Natural killer cell (primary cell): ENCODE measurements at regions not wholly inside any gene's neighbourhood (a gene's known extent, or its start where the extent isn't known, plus 50 kb on each side); places are given as distances from the start of the nearest gene placed in this dataset.

Source experiments
- ATAC-seq, 3 donors: fragments of 150-1000 bp in 2 of 3; fragments of 200-7000 bp in 1 of 3; cut with Tn5 transposase; 1 replicate in 1 of 3; 2 replicates in 2 of 3; pipeline ENCODE4 v1.10.0; 2021; ENCODE audit warnings: mild to moderate bottlenecking in 2 of 3, moderate library complexity in 2 of 3
- DNase-seq, 2 donors: peaks; one replicate each; pipeline versions ENCODE4 v3.0.0 to v3.0.0-alpha.2; 2013 to 2021; ENCODE audit warnings: mixed read lengths in 1 of 2
- H3K27ac ChIP-seq: one replicate; pipeline ENCODE4 v1.5.1; 2013; ENCODE audit warnings: mild to moderate bottlenecking, low read length
- H3K27me3 ChIP-seq: one replicate; pipeline ENCODE4 v1.6.1; 2013; ENCODE audit warnings: low read length; ENCODE audit not compliant: control insufficient read depth, insufficient read depth
- H3K36me3 ChIP-seq: one replicate; pipeline ENCODE4 v1.6.1; 2013; ENCODE audit warnings: low read length; ENCODE audit not compliant: control insufficient read depth, insufficient read depth
- H3K4me1 ChIP-seq: one replicate; pipeline ENCODE4 v1.6.1; 2013; ENCODE audit warnings: low read length; ENCODE audit not compliant: control insufficient read depth, insufficient read depth
- H3K4me3 ChIP-seq: one replicate; pipeline ENCODE4 v1.5.1; 2013; ENCODE audit warnings: low read length
- H3K9me3 ChIP-seq: one replicate; pipeline ENCODE4 v1.6.1; 2013; ENCODE audit warnings: low read length; ENCODE audit not compliant: control insufficient read depth, insufficient read depth
- H3K27ac Mint-ChIP-seq, 2 donors: one replicate each; pipeline ENCODE4 v1.8.0; 2022; ENCODE audit warnings: mild to moderate bottlenecking in 2 of 2, mixed read lengths in 2 of 2, moderate library complexity in 1 of 2
- H3K27me3 Mint-ChIP-seq, 2 donors: one replicate each; pipeline ENCODE4 v1.8.0; 2022; ENCODE audit warnings: low read depth in 2 of 2, mixed read lengths in 2 of 2
- H3K36me3 Mint-ChIP-seq: one replicate; pipeline ENCODE4 v1.8.0; 2022; ENCODE audit warnings: mixed read lengths
- H3K4me1 Mint-ChIP-seq, 2 donors: one replicate each; pipeline ENCODE4 v1.8.0; 2022; ENCODE audit warnings: mixed read lengths in 2 of 2
- H3K4me3 Mint-ChIP-seq: one replicate; pipeline ENCODE4 v1.8.0; 2022; ENCODE audit warnings: mild to moderate bottlenecking, moderate library complexity, mixed read lengths
- H3K9me3 Mint-ChIP-seq, 2 donors: one replicate each; pipeline ENCODE4 v1.8.0; 2022; ENCODE audit warnings: mixed read lengths in 2 of 2
- WGBS: methylation state at CpG from one replicate; pipeline ENCODE4 v1.1.7; 2013; ENCODE audit warnings: missing lambda C conversion rate; ENCODE audit not compliant: insufficient coverage; 5-methylcytosine and 5-hydroxymethylcytosine counted together
- intact Hi-C: fragments of 100-400 bp; cut with micrococcal nuclease; formaldehyde crosslinking; loops from one replicate; pipeline ENCODE4 v1.14.2; 2022
- TF ChIP-seq, protein P1 (sequence below): fragments of 200-600 bp; IDR thresholded peaks from one replicate; pipeline ENCODE4 v1.8.0; 2022; ENCODE audit warnings: antibody characterized with exemption

- H3K9me3 ChIP-seq, result no peaks in the 10 kb centered on the region
- Mint-ChIP-seq H3K4me3 (no peak overlapping the region), H3K4me1 (no peaks in the 10 kb centered on the region), H3K36me3 (no peaks in the 10 kb centered on the region), H3K27me3 (peaks cover 0 to under 1% of the 10 kb centered on the region in 2 donors), H3K9me3 (no peaks in the 10 kb centered on the region), H3K27ac (no peak overlapping the region)
- no peaks in the 10 kb centered on the region for H3K27me3 ChIP-seq
- DNase-seq (no peak), ATAC-seq (no peak)
- no peak overlapping the region for H3K4me3 ChIP-seq
- intact Hi-C loops, result no loop called here
- no peaks in the 10 kb centered on the region for H3K36me3 ChIP-seq
- TF ChIP-seq, protein P1, sequence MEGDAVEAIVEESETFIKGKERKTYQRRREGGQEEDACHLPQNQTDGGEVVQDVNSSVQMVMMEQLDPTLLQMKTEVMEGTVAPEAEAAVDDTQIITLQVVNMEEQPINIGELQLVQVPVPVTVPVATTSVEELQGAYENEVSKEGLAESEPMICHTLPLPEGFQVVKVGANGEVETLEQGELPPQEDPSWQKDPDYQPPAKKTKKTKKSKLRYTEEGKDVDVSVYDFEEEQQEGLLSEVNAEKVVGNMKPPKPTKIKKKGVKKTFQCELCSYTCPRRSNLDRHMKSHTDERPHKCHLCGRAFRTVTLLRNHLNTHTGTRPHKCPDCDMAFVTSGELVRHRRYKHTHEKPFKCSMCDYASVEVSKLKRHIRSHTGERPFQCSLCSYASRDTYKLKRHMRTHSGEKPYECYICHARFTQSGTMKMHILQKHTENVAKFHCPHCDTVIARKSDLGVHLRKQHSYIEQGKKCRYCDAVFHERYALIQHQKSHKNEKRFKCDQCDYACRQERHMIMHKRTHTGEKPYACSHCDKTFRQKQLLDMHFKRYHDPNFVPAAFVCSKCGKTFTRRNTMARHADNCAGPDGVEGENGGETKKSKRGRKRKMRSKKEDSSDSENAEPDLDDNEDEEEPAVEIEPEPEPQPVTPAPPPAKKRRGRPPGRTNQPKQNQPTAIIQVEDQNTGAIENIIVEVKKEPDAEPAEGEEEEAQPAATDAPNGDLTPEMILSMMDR, result no peak
- H3K4me1 ChIP-seq, result no peaks in the 10 kb centered on the region
- H3K27ac ChIP-seq, result no peak overlapping the region
- WGBS, result 75% methylated on average over 3 of the region's 3 CpGs
Observed at GRCh38 chr10:32171204-32171603, 115.0 kb upstream of the KIF5B start.

DNA sequence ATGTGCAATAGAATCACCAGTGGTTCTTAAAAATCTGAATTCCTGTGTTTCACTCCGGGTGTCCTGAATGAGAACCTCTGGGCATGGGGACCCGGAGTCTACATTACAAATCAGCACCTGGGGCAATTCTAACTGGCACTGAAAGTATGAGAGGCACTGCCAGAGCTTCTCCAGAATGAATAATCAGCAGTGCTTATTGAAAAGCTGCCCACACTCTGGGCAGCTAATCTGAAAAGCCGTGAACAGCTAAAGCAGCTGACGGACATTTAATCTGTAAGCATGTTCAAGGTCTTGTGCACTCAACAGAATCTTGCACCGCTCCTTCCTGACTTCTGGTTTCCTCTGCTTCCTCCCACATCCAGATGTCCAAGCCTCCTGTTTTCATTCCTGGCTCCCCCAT lies 113.3 kb upstream of the KIF5B start:
- ATAC-seq, result no peak
- 50% methylated on average over 5 of the region's 5 CpGs for WGBS

GRCh38 chr10:32167450-32167849 lies 111.2 kb upstream of the KIF5B start:
- Histone ChIP-seq H3K36me3 (no peaks in the 10 kb centered on the region), H3K27ac (no peak overlapping the region), H3K4me1 (no peaks in the 10 kb centered on the region), H3K27me3 (no peaks in the 10 kb centered on the region), H3K4me3 (no peak overlapping the region), H3K9me3 (no peaks in the 10 kb centered on the region)
- intact Hi-C loops, result no loop called here
- ATAC-seq (no peak), DNase-seq (no peak)
- Mint-ChIP-seq H3K4me3 (no peak overlapping the region), H3K27me3 (peaks cover 0 to 3% of the 10 kb centered on the region in 2 donors), H3K27ac (no peak overlapping the region), H3K9me3 (no peaks in the 10 kb centered on the region), H3K4me1 (no peaks in the 10 kb centered on the region), H3K36me3 (no peaks in the 10 kb centered on the region)
- TF ChIP-seq, protein P1, result no peak
- WGBS, result 88% methylated on average over 5 of the region's 5 CpGs

More for the DNA sequence above, 113.3 kb upstream of the KIF5B start:
- intact Hi-C loops, result no loop called here
- Mint-ChIP-seq H3K4me3 (no peak overlapping the region), H3K4me1 (no peaks in the 10 kb centered on the region), H3K36me3 (no peaks in the 10 kb centered on the region), H3K9me3 (no peaks in the 10 kb centered on the region), H3K27me3 (peaks cover 0 to 3% of the 10 kb centered on the region in 2 donors), H3K27ac (no peak overlapping the region)
- TF ChIP-seq, protein P1, result no peak
- no peaks in the 10 kb centered on the region for H3K36me3 ChIP-seq
- no peaks in the 10 kb centered on the region for H3K4me1 ChIP-seq
- H3K27ac ChIP-seq, result no peak overlapping the region
- no peaks in the 10 kb centered on the region for H3K9me3 ChIP-seq
- H3K27me3 ChIP-seq, result no peaks in the 10 kb centered on the region
- DNase-seq, result no peak
- H3K4me3 ChIP-seq, result no peak overlapping the region

DNA sequence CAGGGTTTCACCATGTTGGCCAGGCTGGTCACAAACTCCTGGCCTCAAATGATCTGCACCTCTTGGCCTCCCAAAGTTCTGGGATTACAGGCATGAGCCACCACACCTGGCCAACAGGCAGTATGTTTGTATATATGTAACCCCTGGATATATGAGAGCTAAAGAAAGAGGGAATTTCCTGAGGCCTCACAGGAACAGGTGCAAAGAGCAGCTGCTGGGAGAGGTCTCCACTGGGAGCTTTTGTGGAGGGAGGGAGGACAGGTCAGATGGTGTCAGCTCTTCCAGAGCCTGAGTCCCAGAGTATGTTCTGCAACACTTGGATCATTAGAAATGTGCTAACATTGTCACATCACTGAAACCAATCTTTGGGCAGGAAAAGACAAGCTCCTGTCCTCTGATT lies 110.1 kb upstream of the KIF5B start:
- H3K4me3 ChIP-seq, result no peak overlapping the region
- no peak overlapping the region for H3K4me3 Mint-ChIP-seq
- TF ChIP-seq, protein P1, result no peak
- H3K27ac Mint-ChIP-seq, result no peak overlapping the region
- H3K27ac ChIP-seq, result no peak overlapping the region
- no peaks in the 10 kb centered on the region for H3K4me1 ChIP-seq
- DNase-seq, result no peak
- H3K4me1 Mint-ChIP-seq, result no peaks in the 10 kb centered on the region
- H3K36me3 Mint-ChIP-seq, result no peaks in the 10 kb centered on the region
- peaks cover 0 to 3% of the 10 kb centered on the region in 2 donors for H3K27me3 Mint-ChIP-seq
- no peaks in the 10 kb centered on the region for H3K27me3 ChIP-seq
- intact Hi-C loops, result no loop called here
- ATAC-seq, result no peak
- no peaks in the 10 kb centered on the region for H3K36me3 ChIP-seq
- H3K9me3 ChIP-seq, result no peaks in the 10 kb centered on the region
- no peaks in the 10 kb centered on the region for H3K9me3 Mint-ChIP-seq
